DOHH2 (cell line): ENCODE measurements at regions not wholly inside any gene's neighbourhood (a gene's known extent, or its start where the extent isn't known, plus 50 kb on each side); places are given as distances from the start of the nearest gene placed in this dataset.

Source experiments
- H3F3A ChIP-seq: fragments of 200-600 bp; sonication (generic), shearing (Covaris generic); 2 replicates; pipeline ENCODE4 v1.6.0; 2016; ENCODE audit warnings: antibody characterized with exemption, mild to moderate bottlenecking; ENCODE audit not compliant: control insufficient read depth, insufficient read depth
- H3K27ac ChIP-seq: fragments of 200-600 bp; sonication (generic); 2 replicates; pipeline ENCODE4 v1.5.1; 2014; ENCODE audit warnings: low read depth, mild to moderate bottlenecking, low read length, moderate library complexity
- H3K27me3 ChIP-seq: fragments of 200-600 bp; sonication (generic); 2 replicates; pipeline ENCODE4 v1.6.1; 2014; ENCODE audit warnings: mild to moderate bottlenecking, low read length, mixed read lengths; ENCODE audit not compliant: control insufficient read depth
- H3K36me3 ChIP-seq: fragments of 200-600 bp; sonication (generic); 2 replicates; pipeline ENCODE4 v1.6.1; 2014; ENCODE audit warnings: mild to moderate bottlenecking, low read length, moderate library complexity, mixed read lengths; ENCODE audit not compliant: control insufficient read depth
- H3K4me1 ChIP-seq: fragments of 200-600 bp; sonication (generic); 2 replicates; pipeline ENCODE4 v1.6.1; 2014; ENCODE audit warnings: mild to moderate bottlenecking, low read length, mixed read lengths; ENCODE audit not compliant: control insufficient read depth
- H3K4me2 ChIP-seq: fragments of 200-600 bp; sonication (generic); 2 replicates; pipeline ENCODE4 v1.6.0; 2014; ENCODE audit warnings: mild to moderate bottlenecking, low read length, moderate library complexity
- H3K4me3 ChIP-seq: fragments of 200-600 bp; sonication (generic); 2 replicates; pipeline ENCODE4 v1.5.1; 2014; ENCODE audit warnings: mild to moderate bottlenecking, low read length, mixed read lengths
- H3K79me2 ChIP-seq: fragments of 200-600 bp; sonication (generic); 2 replicates; pipeline ENCODE4 v1.6.1; 2014; ENCODE audit warnings: mild to moderate bottlenecking, low read length, mixed read lengths; ENCODE audit not compliant: control insufficient read depth
- H3K9me2 ChIP-seq: fragments of 200-600 bp; sonication (generic); replicated peaks from 2 replicates; pipeline ENCODE4 v1.6.1; 2014; ENCODE audit warnings: mild to moderate bottlenecking, low read length, mixed read lengths; ENCODE audit not compliant: control insufficient read depth
- H3K9me3 ChIP-seq: fragments of 200-600 bp; sonication (generic); 2 replicates; pipeline ENCODE4 v1.6.1; 2014; ENCODE audit warnings: antibody characterized with exemption, low read length, mixed read lengths; ENCODE audit not compliant: control insufficient read depth, insufficient read depth
- H4K20me1 ChIP-seq: fragments of 200-600 bp; sonication (generic); 2 replicates; pipeline ENCODE4 v1.6.0; 2014; ENCODE audit warnings: low read depth, mild to moderate bottlenecking, antibody characterized with exemption, low read length, moderate library complexity; ENCODE audit not compliant: control insufficient read depth, insufficient read depth
- EZH2phosphoT487 ChIP-seq: fragments of 200-600 bp; sonication (generic); IDR thresholded peaks from 2 replicates; pipeline ENCODE4 v1.6.1; 2017; ENCODE audit warnings: borderline replicate concordance, mild to moderate bottlenecking, antibody characterized with exemption, low read length, moderate library complexity, mixed read lengths
- TF ChIP-seq, protein P1 (sequence below): fragments of 200-600 bp; sonication (generic); IDR thresholded peaks from one replicate; pipeline ENCODE4 v1.5.1; 2014; ENCODE audit warnings: antibody characterized with exemption, mild to moderate bottlenecking, low read depth, low read length; ENCODE audit not compliant: poor library complexity, severe bottlenecking

GRCh38 chr13:26498656-26499601, 58.6 kb upstream of the WASF3 start:
- H3F3A ChIP-seq, result no peaks in the 10 kb centered on the region
- H3K9me2 ChIP-seq, result no peaks in the 10 kb centered on the region
- H3K27me3 ChIP-seq, result peaks cover 6% of the 10 kb centered on the region; the same call in 1 of the 2 replicates
- H3K4me3 ChIP-seq, result no peak overlapping the region
- no peaks in the 10 kb centered on the region for H3K9me3 ChIP-seq
- no peaks in the 10 kb centered on the region; the same call in 1 of the 2 replicates for H3K4me1 ChIP-seq
- no peaks in the 10 kb centered on the region for H3K36me3 ChIP-seq
- H4K20me1 ChIP-seq, result no peaks in the 10 kb centered on the region
- no peak for TF ChIP-seq EZH2phosphoT487
- TF ChIP-seq, protein P1, sequence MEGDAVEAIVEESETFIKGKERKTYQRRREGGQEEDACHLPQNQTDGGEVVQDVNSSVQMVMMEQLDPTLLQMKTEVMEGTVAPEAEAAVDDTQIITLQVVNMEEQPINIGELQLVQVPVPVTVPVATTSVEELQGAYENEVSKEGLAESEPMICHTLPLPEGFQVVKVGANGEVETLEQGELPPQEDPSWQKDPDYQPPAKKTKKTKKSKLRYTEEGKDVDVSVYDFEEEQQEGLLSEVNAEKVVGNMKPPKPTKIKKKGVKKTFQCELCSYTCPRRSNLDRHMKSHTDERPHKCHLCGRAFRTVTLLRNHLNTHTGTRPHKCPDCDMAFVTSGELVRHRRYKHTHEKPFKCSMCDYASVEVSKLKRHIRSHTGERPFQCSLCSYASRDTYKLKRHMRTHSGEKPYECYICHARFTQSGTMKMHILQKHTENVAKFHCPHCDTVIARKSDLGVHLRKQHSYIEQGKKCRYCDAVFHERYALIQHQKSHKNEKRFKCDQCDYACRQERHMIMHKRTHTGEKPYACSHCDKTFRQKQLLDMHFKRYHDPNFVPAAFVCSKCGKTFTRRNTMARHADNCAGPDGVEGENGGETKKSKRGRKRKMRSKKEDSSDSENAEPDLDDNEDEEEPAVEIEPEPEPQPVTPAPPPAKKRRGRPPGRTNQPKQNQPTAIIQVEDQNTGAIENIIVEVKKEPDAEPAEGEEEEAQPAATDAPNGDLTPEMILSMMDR, result no peak
- no peak overlapping the region for H3K27ac ChIP-seq
- H3K79me2 ChIP-seq, result no peaks in the 10 kb centered on the region
- H3K4me2 ChIP-seq, result no peak overlapping the region

GRCh38 chr13:26500618-26501320, 56.7 kb upstream of the WASF3 start:
- H3F3A ChIP-seq, result no peaks in the 10 kb centered on the region
- TF ChIP-seq EZH2phosphoT487, result no peak
- TF ChIP-seq, protein P1, result no peak
- no peaks in the 10 kb centered on the region; the same call in 1 of the 2 replicates for H3K4me1 ChIP-seq
- H3K4me3 ChIP-seq, result no peak overlapping the region
- no peaks in the 10 kb centered on the region for H3K36me3 ChIP-seq
- no peaks in the 10 kb centered on the region for H3K9me3 ChIP-seq
- no peaks in the 10 kb centered on the region for H3K79me2 ChIP-seq
- H3K9me2 ChIP-seq, result no peaks in the 10 kb centered on the region
- no peak overlapping the region for H3K27ac ChIP-seq
- no peak overlapping the region for H3K4me2 ChIP-seq
- H4K20me1 ChIP-seq, result no peaks in the 10 kb centered on the region
- peaks cover 4% of the 10 kb centered on the region; the same call in 1 of the 2 replicates for H3K27me3 ChIP-seq

- Histone ChIP-seq H3K27ac (no peak overlapping the region), H3K9me2 (no peaks in the 10 kb centered on the region), H3K4me2 (no peak overlapping the region), H3K9me3 (no peaks in the 10 kb centered on the region), H3K4me3 (no peak overlapping the region), H3K36me3 (no peaks in the 10 kb centered on the region), H3K4me1 (no peaks in the 10 kb centered on the region), H3K79me2 (no peaks in the 10 kb centered on the region), H4K20me1 (no peaks in the 10 kb centered on the region), H3K27me3 (peaks cover 4% of the 10 kb centered on the region; the same call in 1 of the 2 replicates), H3F3A (no peaks in the 10 kb centered on the region)
- no peak for TF ChIP-seq EZH2phosphoT487
- TF ChIP-seq, protein P1, result no peak
Measured at GRCh38 chr13:26501641-26502040, 55.8 kb upstream of the WASF3 start.
